HepG2 (cell line): ENCODE measurements at regions not wholly inside any gene's neighbourhood (a gene's known extent, or its start where the extent isn't known, plus 50 kb on each side); places are given as distances from the start of the nearest gene placed in this dataset.

Experiments
- ATAC-seq: fragments of 200-7000 bp; cut with Tn5 transposase; 3 replicates; pipeline ENCODE4 v1.9.1; 2020; ENCODE audit warnings: mild to moderate bottlenecking, moderate library complexity
- BruUV-seq: library from RNA; stranded (reverse); fragments of 400-500 nt; replicated peaks from 2 replicates; lab custom pipeline; 2021; lab: Mats Ljungman, UMichigan
- CTCF ChIA-PET: fragments of 300-600 bp; formaldehyde crosslinking; extraction: SDS; loops from one replicate; lab custom pipeline; 2021; ENCODE audit warnings: low total read pairs, inconsistent platforms, low intra/inter-chr PET ratio; lab: Yijun Ruan, JAX
- POLR2A ChIA-PET: fragments of 350-600 bp; sonication (Branson Sonifier 250); formaldehyde crosslinking; loops from one replicate; lab custom pipeline; 2020; ENCODE audit warnings: antibody characterized with exemption, inconsistent platforms; lab: Yijun Ruan, JAX
- DNase-seq: peaks from one replicate; pipeline ENCODE4 v3.0.0-alpha.2; 2015; ENCODE audit warnings: low spot score
- FAIRE-seq: peaks from 3 replicates; lab custom pipeline; 2011; peaks lifted over from hg19 to GRCh38; lab: Jason Lieb, UNC
- H2AFZ ChIP-seq: one replicate; pipeline ENCODE4 v1.6.1; 2011; ENCODE audit warnings: low read length, inconsistent platforms
- H3K27ac ChIP-seq: fragments of 300-600 bp; 3 replicates; pipeline ENCODE4 v1.8.0; 2011; ENCODE audit warnings: mixed run types, mild to moderate bottlenecking, mixed read lengths, low read length, inconsistent platforms; ENCODE audit not compliant: insufficient read depth; ENCODE audit errors: extremely low read length
- H3K27me3 ChIP-seq, 2 experiments: fragments of 200-600 bp in 1 of 2; 2 replicates in 1 of 2; 3 replicates in 1 of 2; pipeline versions ENCODE4 v1.6.0 to v1.8.0; 2011; ENCODE audit warnings: low read length in 2 of 2, mild to moderate bottlenecking in 2 of 2, moderate library complexity in 2 of 2, inconsistent platforms in 1 of 2; ENCODE audit not compliant: insufficient read depth in 2 of 2, control insufficient read depth in 1 of 2
- H3K36me3 ChIP-seq, 2 experiments: fragments of 200-600 bp in 1 of 2; replicated peaks in 1 of 2; 2 replicates in 1 of 2; 3 replicates in 1 of 2; pipeline versions ENCODE4 v1.5.1 to v1.8.0; 2011; ENCODE audit warnings: low read length in 2 of 2, inconsistent platforms in 1 of 2; ENCODE audit not compliant: insufficient read depth in 2 of 2, control insufficient read depth in 1 of 2
- H3K4me1 ChIP-seq: 2 replicates; pipeline ENCODE4 v1.5.1; 2012; ENCODE audit warnings: low read length, inconsistent platforms; ENCODE audit not compliant: insufficient read depth
- H3K4me2 ChIP-seq: 2 replicates; pipeline ENCODE4 v1.6.0; 2011; ENCODE audit warnings: low read depth, low read length, inconsistent platforms
- H3K4me3 ChIP-seq, 3 experiments: fragments of 200-600 bp in 1 of 3; sonication (generic), shearing (Covaris generic) in 1 of 3; replicated peaks in 1 of 3; 2 replicates each; pipeline ENCODE4 v1.5.1; 2011 to 2016; ENCODE audit warnings: low read length in 3 of 3, inconsistent platforms in 2 of 3, low read depth in 2 of 3, mild to moderate bottlenecking in 2 of 3, control low read depth in 1 of 3, mixed read lengths in 1 of 3; ENCODE audit not compliant: insufficient read depth in 1 of 3
- H3K79me2 ChIP-seq: one replicate; pipeline ENCODE4 v1.6.1; 2011; ENCODE audit warnings: low read length, inconsistent platforms; ENCODE audit not compliant: insufficient read depth
- H3K9ac ChIP-seq: 2 replicates; pipeline ENCODE4 v1.6.0; 2011; ENCODE audit warnings: mild to moderate bottlenecking, low read depth, low read length, inconsistent platforms; ENCODE audit not compliant: insufficient read depth
- H3K9me3 ChIP-seq: 2 replicates; pipeline ENCODE4 v1.5.1; 2012; ENCODE audit warnings: mild to moderate bottlenecking, low read length
- H4K20me1 ChIP-seq: 2 replicates; pipeline ENCODE4 v1.6.0; 2011; ENCODE audit warnings: inconsistent platforms, mild to moderate bottlenecking, low read length, moderate library complexity; ENCODE audit not compliant: insufficient read depth
- IRF9 ChIP-seq: sonication (generic); formaldehyde crosslinking; IDR thresholded peaks from 2 replicates; pipeline ENCODE4 v1.8.0; 2022; ENCODE audit warnings: missing genetic modification reagents, mild to moderate bottlenecking, borderline replicate concordance
- ZNF235 ChIP-seq: sonication (generic); formaldehyde crosslinking; IDR thresholded peaks from 2 replicates; pipeline ENCODE4 v1.8.1; 2023; ENCODE audit warnings: mild to moderate bottlenecking, missing genetic modification reagents, borderline replicate concordance
- ZNF484 ChIP-seq: sonication (generic); formaldehyde crosslinking; IDR thresholded peaks from 2 replicates; pipeline ENCODE4 v1.5.1; 2020; ENCODE audit warnings: mild to moderate bottlenecking, low read depth, missing genetic modification reagents, borderline replicate concordance
- ZNF629 ChIP-seq: sonication (generic); formaldehyde crosslinking; conservative IDR thresholded peaks from 2 replicates; pipeline ENCODE4 v1.5.0; 2020; ENCODE audit warnings: missing genetic modification reagents
- WGBS: methylation state at CpG from one replicate; pipeline ENCODE4 v1.1.6; 2017; ENCODE audit warnings: low lambda C conversion rate; 5-methylcytosine and 5-hydroxymethylcytosine counted together
- in situ Hi-C: cut with HindIII; loops from 2 replicates; pipeline ENCODE4 v1.10.0; 2017; ENCODE audit warnings: low pct_unique_long_range_greater_than_20kb; ENCODE audit not compliant: extremely low pct_ligation_motif_present
- intact Hi-C: fragments of 100-400 bp; cut with micrococcal nuclease; formaldehyde crosslinking; loops from one replicate; pipeline ENCODE4 v1.10.0; 2022; ENCODE audit not compliant: unreplicated experiment
- TF ChIP-seq, protein P1 (sequence below): sonication (generic); formaldehyde crosslinking; IDR thresholded peaks from 2 replicates; pipeline ENCODE4 v1.4.0; 2020; ENCODE audit warnings: missing genetic modification reagents, borderline replicate concordance

DNA sequence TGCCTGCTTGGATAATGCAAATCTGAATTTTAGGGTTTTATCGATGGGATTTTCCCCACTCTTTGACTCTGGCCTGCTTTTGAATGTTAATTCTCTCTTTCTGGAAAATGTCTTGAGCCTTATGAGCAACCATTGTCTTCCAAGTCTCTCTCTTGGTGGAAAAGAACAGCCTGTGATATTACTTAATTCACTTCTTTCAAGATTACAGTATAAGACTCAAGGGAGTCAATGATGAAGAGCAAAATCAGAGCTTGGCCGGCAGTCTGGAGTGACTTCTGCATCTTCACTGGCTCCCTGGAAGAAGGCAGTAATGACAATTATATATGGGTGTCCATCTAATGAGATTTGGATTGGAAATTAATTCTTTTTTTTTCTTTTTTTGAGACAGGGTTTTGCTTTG lies 122.9 kb upstream of the ZEB2 start:
- no peaks in the 10 kb centered on the region for H3K36me3 ChIP-seq
- POLR2A ChIA-PET, result no interaction called here
- no peak overlapping the region for H3K4me2 ChIP-seq
- CTCF ChIA-PET, result no interaction called here
- no peak overlapping the region for H3K4me3 ChIP-seq
- in situ Hi-C loops (no loop called here), intact Hi-C loops (no loop called here)
- WGBS, result 0% methylated on average over 2 of the region's 2 CpGs
- no peaks in the 10 kb centered on the region for H3K27me3 ChIP-seq
- no peak overlapping the region for H3K27ac ChIP-seq
- H3K4me1 ChIP-seq, result no peaks in the 10 kb centered on the region
- DNase-seq (no peak), FAIRE-seq (no peak), ATAC-seq (no peak)
- no peak overlapping the region for H2AFZ ChIP-seq
- H3K9me3 ChIP-seq, result no peaks in the 10 kb centered on the region
- no TSS peak for BruUV-seq
- no peaks in the 10 kb centered on the region for H3K79me2 ChIP-seq
- TF ChIP-seq ZNF629 (CRISPR knock-in tag) (no peak), IRF9 (CRISPR knock-in tag) (no peak), ZNF235 (CRISPR knock-in tag) (no peak), ZNF484 (CRISPR knock-in tag) (no peak)
- TF ChIP-seq, protein P1, sequence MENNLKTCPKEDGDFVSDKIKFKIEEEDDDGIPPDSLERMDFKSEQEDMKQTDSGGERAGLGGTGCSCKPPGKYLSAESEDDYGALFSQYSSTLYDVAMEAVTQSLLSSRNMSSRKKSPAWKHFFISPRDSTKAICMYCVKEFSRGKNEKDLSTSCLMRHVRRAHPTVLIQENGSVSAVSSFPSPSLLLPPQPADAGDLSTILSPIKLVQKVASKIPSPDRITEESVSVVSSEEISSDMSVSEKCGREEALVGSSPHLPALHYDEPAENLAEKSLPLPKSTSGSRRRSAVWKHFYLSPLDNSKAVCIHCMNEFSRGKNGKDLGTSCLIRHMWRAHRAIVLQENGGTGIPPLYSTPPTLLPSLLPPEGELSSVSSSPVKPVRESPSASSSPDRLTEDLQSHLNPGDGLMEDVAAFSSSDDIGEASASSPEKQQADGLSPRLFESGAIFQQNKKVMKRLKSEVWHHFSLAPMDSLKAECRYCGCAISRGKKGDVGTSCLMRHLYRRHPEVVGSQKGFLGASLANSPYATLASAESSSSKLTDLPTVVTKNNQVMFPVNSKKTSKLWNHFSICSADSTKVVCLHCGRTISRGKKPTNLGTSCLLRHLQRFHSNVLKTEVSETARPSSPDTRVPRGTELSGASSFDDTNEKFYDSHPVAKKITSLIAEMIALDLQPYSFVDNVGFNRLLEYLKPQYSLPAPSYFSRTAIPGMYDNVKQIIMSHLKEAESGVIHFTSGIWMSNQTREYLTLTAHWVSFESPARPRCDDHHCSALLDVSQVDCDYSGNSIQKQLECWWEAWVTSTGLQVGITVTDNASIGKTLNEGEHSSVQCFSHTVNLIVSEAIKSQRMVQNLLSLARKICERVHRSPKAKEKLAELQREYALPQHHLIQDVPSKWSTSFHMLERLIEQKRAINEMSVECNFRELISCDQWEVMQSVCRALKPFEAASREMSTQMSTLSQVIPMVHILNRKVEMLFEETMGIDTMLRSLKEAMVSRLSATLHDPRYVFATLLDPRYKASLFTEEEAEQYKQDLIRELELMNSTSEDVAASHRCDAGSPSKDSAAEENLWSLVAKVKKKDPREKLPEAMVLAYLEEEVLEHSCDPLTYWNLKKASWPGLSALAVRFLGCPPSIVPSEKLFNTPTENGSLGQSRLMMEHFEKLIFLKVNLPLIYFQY, result no peak
- no peak overlapping the region for H3K9ac ChIP-seq
- no peaks in the 10 kb centered on the region for H4K20me1 ChIP-seq
